Skin of body (tissue), 1 donor: ENCODE measurements at regions not wholly inside any gene's neighbourhood (a gene's known extent, or its start where the extent isn't known, plus 50 kb on each side); places are given as distances from the start of the nearest gene placed in this dataset.
"Not testable (repeated sequence)": the region's sequence is repeated elsewhere in the genome, so short reads cannot be mapped to it uniquely, and the experiment has no call there.

Source experiments
- DNase-seq: peaks from one replicate; lab custom pipeline; 2025; lab: John Stamatoyannopoulos, UW

GRCh38 chr5:92944337-92944736 is 636.7 kb downstream of the NR2F1-AS1 start:
- no peak for DNase-seq

- DNase-seq, result no peak
Observed at GRCh38 chr5:92942762-92943161, 638.3 kb downstream of the NR2F1-AS1 start.

DNA sequence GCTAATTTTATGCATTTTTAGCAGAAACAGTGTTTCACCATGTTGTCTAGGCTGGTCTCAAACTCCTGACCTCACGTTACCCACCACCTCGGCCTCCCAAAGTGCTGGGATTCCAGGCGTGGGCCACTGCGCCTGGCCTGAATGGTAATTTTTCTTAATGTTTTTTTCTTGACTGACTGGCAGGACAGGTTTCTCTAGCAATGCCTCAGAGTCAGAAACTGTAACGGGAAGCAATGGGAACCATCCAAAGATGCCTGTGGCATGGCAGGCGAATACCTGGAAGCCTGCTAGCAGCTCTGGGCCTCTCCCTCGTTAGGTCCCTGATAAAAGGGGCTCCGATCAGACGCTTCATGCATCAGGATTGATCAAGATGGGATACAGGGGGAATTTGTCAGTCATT is 639.2 kb downstream of the NR2F1-AS1 start:
- DNase-seq, result no peak

DNA sequence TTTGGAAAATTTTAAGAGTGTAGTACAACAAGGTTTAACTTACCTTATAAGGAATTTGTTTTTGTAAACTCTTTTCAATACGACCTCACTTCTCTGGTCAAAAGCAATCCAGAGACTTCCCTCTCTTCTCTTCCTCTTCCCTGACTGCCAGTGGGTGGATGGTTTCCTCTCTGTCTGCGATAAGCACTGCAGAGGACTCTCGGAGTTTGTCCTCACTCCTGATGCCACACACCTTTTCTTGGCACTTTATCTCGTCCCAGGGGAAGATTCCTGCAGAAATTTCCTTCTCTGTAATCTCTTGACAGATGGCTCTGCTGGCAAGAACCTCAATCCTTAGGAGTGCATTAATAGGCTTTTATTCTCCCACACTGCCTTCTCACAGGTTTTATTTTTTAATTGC is 641.6 kb downstream of the NR2F1-AS1 start:
- DNase-seq, result no peak

DNA sequence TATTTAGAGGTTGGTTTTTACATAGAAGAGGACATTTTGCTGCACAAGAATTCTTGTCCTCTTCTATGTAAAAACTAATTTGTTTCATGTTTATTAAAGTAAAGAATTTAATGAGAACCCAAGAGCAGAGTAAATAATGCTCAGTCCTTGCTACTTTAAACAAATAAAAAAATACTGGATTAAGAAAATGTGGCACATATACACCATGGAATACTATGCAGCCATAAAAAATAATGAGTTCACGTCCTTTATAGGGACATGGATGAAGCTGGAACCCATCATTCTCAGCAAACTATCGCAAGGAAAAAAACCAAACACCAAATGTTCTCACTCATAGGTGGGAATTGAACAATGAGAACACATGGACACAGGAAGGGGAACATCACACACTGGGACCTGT is 643.6 kb downstream of the NR2F1-AS1 start:
- DNase-seq, result not testable (repeated sequence)

- DNase-seq, result no peak
Observed at GRCh38 chr5:92930057-92930456, 651.0 kb downstream of the NR2F1-AS1 start.

GRCh38 chr5:92927291-92927778 is 653.7 kb downstream of the NR2F1-AS1 start:
- no peak for DNase-seq

GRCh38 chr5:92923885-92924284 is 657.1 kb downstream of the NR2F1-AS1 start:
- DNase-seq, result no peak

GRCh38 chr5:92922231-92922967 is 658.6 kb downstream of the NR2F1-AS1 start:
- DNase-seq, result no peak

GRCh38 chr5:92917044-92917443 is 664.0 kb downstream of the NR2F1-AS1 start:
- no peak for DNase-seq

- no peak for DNase-seq
Observed at GRCh38 chr5:92916036-92916435, 665.0 kb downstream of the NR2F1-AS1 start.

DNA sequence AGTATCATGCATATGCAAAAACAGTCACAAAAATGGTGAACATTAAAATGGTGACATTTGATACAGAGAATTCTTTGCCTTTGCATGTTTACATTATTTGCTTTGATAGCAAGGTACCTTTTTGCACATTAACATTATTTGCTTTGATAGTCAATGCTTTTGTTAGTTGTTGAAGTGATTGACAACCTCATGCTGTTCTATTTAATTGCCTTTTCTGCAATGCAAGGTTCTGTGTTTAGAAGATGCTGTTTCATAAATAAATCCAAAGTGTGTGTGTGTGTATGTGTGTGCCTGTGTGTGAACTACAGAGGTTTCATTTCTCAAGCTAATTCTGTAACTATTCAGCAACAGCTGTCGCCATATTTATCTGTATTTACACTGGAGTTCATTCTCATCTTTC is 668.7 kb downstream of the NR2F1-AS1 start:
- no peak for DNase-seq

- DNase-seq, result no peak
Observed at GRCh38 chr5:92911851-92912250, 669.2 kb downstream of the NR2F1-AS1 start.

- DNase-seq, result no peak
Observed at GRCh38 chr5:92911293-92911692, 669.7 kb downstream of the NR2F1-AS1 start.

DNA sequence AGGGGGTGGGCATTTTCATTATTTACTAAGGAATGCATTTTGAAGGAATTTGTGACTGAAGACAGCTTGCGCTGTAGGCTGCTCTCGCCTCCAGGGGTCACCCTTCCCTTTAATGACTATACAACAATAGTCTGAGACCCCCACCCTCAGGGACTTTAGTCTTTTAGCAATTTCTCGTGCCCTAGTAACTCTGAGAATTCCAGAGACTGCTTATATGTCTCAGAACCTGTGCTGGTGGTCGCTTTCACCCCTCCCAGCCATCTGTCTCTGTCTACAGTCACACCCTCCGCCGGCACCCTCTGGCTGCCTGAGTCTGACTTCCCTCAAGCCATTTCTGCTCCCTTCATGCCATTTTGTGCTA is 671.4 kb downstream of the NR2F1-AS1 start:
- no peak for DNase-seq

DNA sequence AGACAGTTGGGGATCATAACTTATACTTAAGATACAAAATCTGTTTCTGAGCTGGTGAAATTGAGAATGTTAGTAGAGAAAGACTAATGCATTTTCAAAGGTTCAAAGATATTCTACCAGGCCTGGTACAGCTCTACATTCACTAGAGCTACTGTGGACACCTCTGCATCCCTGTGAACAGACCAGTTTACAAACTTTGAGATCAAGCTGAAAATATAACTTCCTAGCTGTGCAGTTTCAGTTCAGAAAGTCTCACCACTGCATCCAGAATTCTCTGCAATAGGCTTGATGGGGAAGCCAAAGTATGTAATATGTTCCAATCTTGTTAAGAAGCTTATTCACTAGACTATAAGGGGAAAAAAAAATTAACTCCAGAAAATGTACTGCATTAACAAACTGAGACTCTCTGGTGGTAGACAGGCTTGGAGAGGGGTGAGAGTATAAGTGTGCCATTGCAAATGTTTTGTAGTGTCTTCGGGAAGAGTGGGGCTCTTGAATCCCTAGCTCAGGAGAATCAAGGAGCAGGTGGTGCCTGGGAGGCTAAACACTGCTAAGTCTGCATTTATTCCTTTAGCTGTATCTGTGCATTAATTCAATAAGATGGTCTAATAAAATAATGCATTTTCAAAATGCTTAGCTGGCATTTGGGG is 671.9 kb downstream of the NR2F1-AS1 start:
- no peak for DNase-seq

- DNase-seq, result peak; percentile 60
Observed at GRCh38 chr5:92907938-92908606, 672.9 kb downstream of the NR2F1-AS1 start.

DNA sequence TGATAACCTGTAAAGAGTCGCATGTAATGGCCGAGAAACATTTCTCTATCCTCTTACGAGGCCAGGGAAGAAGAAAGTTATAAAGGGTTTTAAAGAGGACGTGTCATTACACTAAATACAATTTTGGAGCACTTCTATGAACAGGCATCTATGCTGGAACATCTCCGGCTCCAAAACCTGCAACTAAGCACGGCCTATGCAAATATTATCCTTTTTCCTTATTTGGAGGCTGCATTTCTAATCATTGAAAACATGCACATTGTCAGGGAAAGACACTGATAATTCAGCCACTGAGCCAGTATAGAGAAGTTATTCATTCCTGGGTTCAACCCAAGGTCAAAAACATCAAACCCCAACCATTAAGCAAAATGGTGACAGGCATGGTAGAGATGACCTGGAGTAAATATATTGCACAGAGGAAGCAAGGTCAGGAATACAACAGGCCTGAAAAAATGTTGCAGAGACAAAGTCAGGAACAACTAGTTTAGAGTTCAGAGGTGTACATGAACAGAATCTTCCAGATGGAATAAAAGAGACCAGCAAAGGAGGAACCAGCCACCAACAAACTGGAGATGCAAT is 674.1 kb downstream of the NR2F1-AS1 start:
- DNase-seq, result no peak

- no peak for DNase-seq
Observed at GRCh38 chr5:92904021-92904420, 677.0 kb downstream of the NR2F1-AS1 start.

DNA sequence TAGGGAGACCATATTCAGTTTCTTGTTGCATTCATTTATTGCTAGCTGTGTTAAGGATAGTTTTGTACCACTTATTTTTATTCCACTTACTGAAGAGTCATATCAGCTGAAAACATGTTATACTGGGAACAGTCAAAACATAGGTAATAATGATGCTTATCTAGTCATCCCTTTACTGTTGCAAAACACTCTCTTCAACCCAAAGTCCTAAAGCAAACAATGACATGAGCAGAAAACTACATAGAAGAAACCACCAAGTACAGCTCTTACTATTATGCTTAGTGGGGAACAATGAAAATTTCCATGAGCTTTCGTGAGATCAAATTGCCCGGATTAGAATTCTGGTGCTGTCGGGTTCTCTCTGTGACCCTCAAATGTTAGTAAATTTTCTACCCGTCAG is 681.4 kb downstream of the NR2F1-AS1 start:
- no peak for DNase-seq

DNA sequence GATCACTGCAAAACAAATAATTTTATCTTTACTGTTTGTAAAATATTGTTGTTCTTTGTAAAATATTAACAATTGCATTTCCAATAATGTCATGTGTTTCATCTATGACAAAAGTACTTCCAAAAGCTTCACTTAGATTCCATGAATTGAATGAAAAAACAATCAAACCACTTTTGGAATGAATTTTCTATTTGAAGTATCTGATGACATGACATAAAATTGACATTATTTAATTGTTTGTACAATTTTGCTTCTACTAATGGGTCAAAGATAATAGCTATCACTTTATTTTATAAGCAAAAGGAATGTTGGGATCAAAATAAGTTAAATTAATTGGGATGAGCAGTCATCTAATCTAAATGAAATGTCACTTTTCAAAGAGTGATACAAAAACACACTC is 684.3 kb downstream of the NR2F1-AS1 start:
- no peak for DNase-seq

- no peak for DNase-seq
Observed at GRCh38 chr5:92890841-92891244, 690.2 kb downstream of the NR2F1-AS1 start.
